HepG2 (cell line): ENCODE measurements at regions not wholly inside any gene's neighbourhood (a gene's known extent, or its start where the extent isn't known, plus 50 kb on each side); places are given as distances from the start of the nearest gene placed in this dataset.
A peak's percentile ranks its signal among the peaks of the same experiment; 100 is the strongest.

Experiments
- ATAC-seq: fragments of 200-7000 bp; cut with Tn5 transposase; 3 replicates; pipeline ENCODE4 v1.9.1; 2020; ENCODE audit warnings: mild to moderate bottlenecking, moderate library complexity
- BruUV-seq: library from RNA; stranded (reverse); fragments of 400-500 nt; replicated peaks from 2 replicates; lab custom pipeline; 2021; lab: Mats Ljungman, UMichigan
- CTCF ChIA-PET: fragments of 300-600 bp; formaldehyde crosslinking; extraction: SDS; loops from one replicate; lab custom pipeline; 2021; ENCODE audit warnings: low total read pairs, inconsistent platforms, low intra/inter-chr PET ratio; lab: Yijun Ruan, JAX
- POLR2A ChIA-PET: fragments of 350-600 bp; sonication (Branson Sonifier 250); formaldehyde crosslinking; loops from one replicate; lab custom pipeline; 2020; ENCODE audit warnings: antibody characterized with exemption, inconsistent platforms; lab: Yijun Ruan, JAX
- DNase-seq: peaks from one replicate; pipeline ENCODE4 v3.0.0-alpha.2; 2015; ENCODE audit warnings: low spot score
- FAIRE-seq: peaks from 3 replicates; lab custom pipeline; 2011; peaks lifted over from hg19 to GRCh38; lab: Jason Lieb, UNC
- H2AFZ ChIP-seq: one replicate; pipeline ENCODE4 v1.6.1; 2011; ENCODE audit warnings: low read length, inconsistent platforms
- H3K27ac ChIP-seq: fragments of 300-600 bp; 3 replicates; pipeline ENCODE4 v1.8.0; 2011; ENCODE audit warnings: mixed run types, mild to moderate bottlenecking, mixed read lengths, low read length, inconsistent platforms; ENCODE audit not compliant: insufficient read depth; ENCODE audit errors: extremely low read length
- H3K27me3 ChIP-seq, 2 experiments: fragments of 200-600 bp in 1 of 2; 2 replicates in 1 of 2; 3 replicates in 1 of 2; pipeline versions ENCODE4 v1.6.0 to v1.8.0; 2011; ENCODE audit warnings: low read length in 2 of 2, mild to moderate bottlenecking in 2 of 2, moderate library complexity in 2 of 2, inconsistent platforms in 1 of 2; ENCODE audit not compliant: insufficient read depth in 2 of 2, control insufficient read depth in 1 of 2
- H3K36me3 ChIP-seq, 2 experiments: fragments of 200-600 bp in 1 of 2; replicated peaks in 1 of 2; 2 replicates in 1 of 2; 3 replicates in 1 of 2; pipeline versions ENCODE4 v1.5.1 to v1.8.0; 2011; ENCODE audit warnings: low read length in 2 of 2, inconsistent platforms in 1 of 2; ENCODE audit not compliant: insufficient read depth in 2 of 2, control insufficient read depth in 1 of 2
- H3K4me1 ChIP-seq: 2 replicates; pipeline ENCODE4 v1.5.1; 2012; ENCODE audit warnings: low read length, inconsistent platforms; ENCODE audit not compliant: insufficient read depth
- H3K4me2 ChIP-seq: 2 replicates; pipeline ENCODE4 v1.6.0; 2011; ENCODE audit warnings: low read depth, low read length, inconsistent platforms
- H3K4me3 ChIP-seq, 3 experiments: fragments of 200-600 bp in 1 of 3; sonication (generic), shearing (Covaris generic) in 1 of 3; replicated peaks in 1 of 3; 2 replicates each; pipeline ENCODE4 v1.5.1; 2011 to 2016; ENCODE audit warnings: low read length in 3 of 3, inconsistent platforms in 2 of 3, low read depth in 2 of 3, mild to moderate bottlenecking in 2 of 3, control low read depth in 1 of 3, mixed read lengths in 1 of 3; ENCODE audit not compliant: insufficient read depth in 1 of 3
- H3K79me2 ChIP-seq: one replicate; pipeline ENCODE4 v1.6.1; 2011; ENCODE audit warnings: low read length, inconsistent platforms; ENCODE audit not compliant: insufficient read depth
- H3K9ac ChIP-seq: 2 replicates; pipeline ENCODE4 v1.6.0; 2011; ENCODE audit warnings: mild to moderate bottlenecking, low read depth, low read length, inconsistent platforms; ENCODE audit not compliant: insufficient read depth
- H3K9me3 ChIP-seq: 2 replicates; pipeline ENCODE4 v1.5.1; 2012; ENCODE audit warnings: mild to moderate bottlenecking, low read length
- H4K20me1 ChIP-seq: 2 replicates; pipeline ENCODE4 v1.6.0; 2011; ENCODE audit warnings: inconsistent platforms, mild to moderate bottlenecking, low read length, moderate library complexity; ENCODE audit not compliant: insufficient read depth
- CTCF ChIP-seq: sonication (generic); formaldehyde crosslinking; IDR thresholded peaks from 2 replicates; pipeline ENCODE4 v1.5.0; 2020; ENCODE audit warnings: mild to moderate bottlenecking, missing genetic modification reagents, moderate library complexity
- FLYWCH1 ChIP-seq: sonication (generic); formaldehyde crosslinking; IDR thresholded peaks from 2 replicates; pipeline ENCODE4 v1.8.1; 2023; ENCODE audit warnings: mild to moderate bottlenecking, missing genetic modification reagents
- FOXP1 ChIP-seq, 2 experiments: fragments of 450-650 bp in 1 of 2; IDR thresholded peaks; 2 replicates each; pipeline ENCODE4 v1.6.1; 2017 to 2018; ENCODE audit warnings: antibody characterized with exemption in 1 of 2
- HDAC1 ChIP-seq: sonication (generic); formaldehyde crosslinking; IDR thresholded peaks from 2 replicates; pipeline ENCODE4 v1.5.1; 2020; ENCODE audit warnings: mild to moderate bottlenecking, missing genetic modification reagents
- NFRKB ChIP-seq: fragments of 450-650 bp; IDR thresholded peaks from 2 replicates; pipeline ENCODE4 v1.6.1; 2017
- TBX3 ChIP-seq: fragments of 450-650 bp; IDR thresholded peaks from 2 replicates; pipeline ENCODE4 v1.6.1; 2017; ENCODE audit warnings: antibody characterized with exemption, mild to moderate bottlenecking, inconsistent platforms, borderline replicate concordance
- ZNF12 ChIP-seq: sonication (generic); formaldehyde crosslinking; IDR thresholded peaks from 2 replicates; pipeline ENCODE4 v1.5.0; 2020; ENCODE audit warnings: missing genetic modification reagents
- ZNF652 ChIP-seq: IDR thresholded peaks from 2 replicates; pipeline ENCODE4 v1.6.1; 2016; ENCODE audit warnings: low read depth, borderline replicate concordance
- ZSCAN29 ChIP-seq: sonication (generic); formaldehyde crosslinking; conservative IDR thresholded peaks from 2 replicates; pipeline ENCODE4 v1.4.0; 2020; ENCODE audit warnings: mild to moderate bottlenecking, missing genetic modification reagents
- WGBS: methylation state at CpG from one replicate; pipeline ENCODE4 v1.1.6; 2017; ENCODE audit warnings: low lambda C conversion rate; 5-methylcytosine and 5-hydroxymethylcytosine counted together
- in situ Hi-C: cut with HindIII; loops from 2 replicates; pipeline ENCODE4 v1.10.0; 2017; ENCODE audit warnings: low pct_unique_long_range_greater_than_20kb; ENCODE audit not compliant: extremely low pct_ligation_motif_present
- intact Hi-C: fragments of 100-400 bp; cut with micrococcal nuclease; formaldehyde crosslinking; loops from one replicate; pipeline ENCODE4 v1.10.0; 2022; ENCODE audit not compliant: unreplicated experiment

- in situ Hi-C loops: no loop called here
- ChIA-PET CTCF (no interaction called here), POLR2A (no interaction called here)
- Histone ChIP-seq H3K4me2 (no peak overlapping the region), H3K79me2 (no peaks in the 10 kb centered on the region), H3K9ac (no peak overlapping the region), H3K9me3 (no peaks in the 10 kb centered on the region), H3K27ac (no peak overlapping the region), H3K27me3 (no peaks in the 10 kb centered on the region), H3K36me3 (no peaks in the 10 kb centered on the region), H4K20me1 (no peaks in the 10 kb centered on the region), H2AFZ (no peak overlapping the region), H3K4me1 (no peaks in the 10 kb centered on the region), H3K4me3 (no peak overlapping the region)
- DNase-seq (no peak), ATAC-seq (no peak), FAIRE-seq (no peak)
- TF ChIP-seq FLYWCH1 (CRISPR knock-in tag) (no peak), ZNF12 (CRISPR knock-in tag) (no peak), HDAC1 (CRISPR knock-in tag) (no peak), ZSCAN29 (CRISPR knock-in tag) (no peak), TBX3 (no peak), FOXP1 (IDR thresholded peaks at IDR 0.05) (no peak), FOXP1 (CRISPR knock-in tag; IDR thresholded peaks at IDR 0.05) (no peak)
- WGBS: 2% methylated on average over 5 of the region's 5 CpGs
- no TSS peak for BruUV-seq
- intact Hi-C loops: no loop called here
Observed at GRCh38 chr2:58852243-58852642, 611.1 kb upstream of the FANCL start.

- ATAC-seq (no peak), FAIRE-seq (no peak), DNase-seq (no peak)
- Histone ChIP-seq H4K20me1 (no peaks in the 10 kb centered on the region), H3K36me3 (no peaks in the 10 kb centered on the region), H2AFZ (no peak overlapping the region), H3K27me3 (no peaks in the 10 kb centered on the region), H3K9ac (no peak overlapping the region), H3K4me3 (no peak overlapping the region), H3K9me3 (no peaks in the 10 kb centered on the region), H3K4me1 (no peaks in the 10 kb centered on the region), H3K79me2 (no peaks in the 10 kb centered on the region), H3K4me2 (no peak overlapping the region), H3K27ac (no peak overlapping the region)
- POLR2A ChIA-PET: no interaction called here
- 0% methylated on average over 2 of the region's 2 CpGs for WGBS
- peak; percentile 13; the same call in 1 of the 2 replicates for TF ChIP-seq CTCF (CRISPR knock-in tag)
- no peak for TF ChIP-seq NFRKB
- TF ChIP-seq ZNF652 (CRISPR knock-in tag): no peak
- no TSS peak for BruUV-seq
- in situ Hi-C loops: no loop called here
- CTCF ChIA-PET: no interaction called here
- intact Hi-C loops: loop anchor here (2.0 kb wide), 1 partner anchor 331 kb away; no protein-coding TSS in a partner anchor
Observed at GRCh38 chr2:58851598-58851997, 610.5 kb upstream of the FANCL start.
